CD4-positive, alpha-beta memory T cell (primary cell): ENCODE measurements at regions not wholly inside any gene's neighbourhood (a gene's known extent, or its start where the extent isn't known, plus 50 kb on each side); places are given as distances from the start of the nearest gene placed in this dataset.

Source experiments
- CTCF ChIA-PET: fragments of 350-600 bp; sonication (Branson Sonifier 250); formaldehyde crosslinking; loops from one replicate; lab custom pipeline; 2021; ENCODE audit warnings: inconsistent platforms; ENCODE audit not compliant: partially characterized antibody; lab: Charles Lee
- POLR2A ChIA-PET: fragments of 350-600 bp; sonication (Branson Sonifier 250); formaldehyde crosslinking; loops from one replicate; lab custom pipeline; 2021; ENCODE audit not compliant: partially characterized antibody; lab: Charles Lee
- DNase-seq, 5 donors: peaks; one replicate each; pipeline versions ENCODE4 v3.0.0 to v3.0.0-alpha.2; 2020 to 2022; ENCODE audit warnings: mixed read lengths in 1 of 5
- H3K27ac ChIP-seq: one replicate; pipeline ENCODE4 v1.7.0; 2013; ENCODE audit warnings: low read depth, low read length
- H3K27me3 ChIP-seq: 2 replicates; pipeline ENCODE4 v1.7.0; 2013; ENCODE audit warnings: mild to moderate bottlenecking, low read length, moderate library complexity; ENCODE audit not compliant: insufficient read depth
- H3K36me3 ChIP-seq: 2 replicates; pipeline ENCODE4 v1.7.0; 2013; ENCODE audit warnings: mild to moderate bottlenecking, low read length, moderate library complexity; ENCODE audit not compliant: insufficient read depth
- H3K4me1 ChIP-seq: 2 replicates; pipeline ENCODE4 v1.7.0; 2013; ENCODE audit warnings: mild to moderate bottlenecking, low read length, moderate library complexity; ENCODE audit not compliant: insufficient read depth
- H3K4me3 ChIP-seq, 2 donors: one replicate each; pipeline ENCODE4 v1.7.0; 2013; ENCODE audit warnings: low read length in 2 of 2, mild to moderate bottlenecking in 1 of 2
- H3K9me3 ChIP-seq, 2 donors: one replicate each; pipeline ENCODE4 v1.7.0; 2013; ENCODE audit warnings: low read length in 2 of 2, control low read depth in 1 of 2; ENCODE audit not compliant: control insufficient read depth in 1 of 2
- H3K27ac Mint-ChIP-seq, 7 donors: one replicate each; pipeline ENCODE4 v1.8.0; 2020 to 2021; ENCODE audit warnings: mixed read lengths in 7 of 7, mild to moderate bottlenecking in 6 of 7, inconsistent platforms in 3 of 7, moderate library complexity in 3 of 7
- H3K27me3 Mint-ChIP-seq, 2 donors: one replicate each; pipeline ENCODE4 v1.8.0; 2020 to 2021; ENCODE audit warnings: mixed read lengths in 2 of 2
- H3K36me3 Mint-ChIP-seq, 2 donors: one replicate each; pipeline ENCODE4 v1.8.0; 2020 to 2021; ENCODE audit warnings: mixed read lengths in 2 of 2, inconsistent platforms in 1 of 2, mild to moderate bottlenecking in 1 of 2
- H3K4me1 Mint-ChIP-seq, 4 donors: one replicate each; pipeline ENCODE4 v1.8.0; 2020 to 2021; ENCODE audit warnings: mixed read lengths in 4 of 4, mild to moderate bottlenecking in 1 of 4
- H3K4me3 Mint-ChIP-seq, 8 donors: one replicate each; pipeline ENCODE4 v1.8.0; 2020 to 2021; ENCODE audit warnings: mixed read lengths in 8 of 8, mild to moderate bottlenecking in 7 of 8, moderate library complexity in 6 of 8, inconsistent platforms in 3 of 8
- H3K9me3 Mint-ChIP-seq, 8 donors: one replicate each; pipeline ENCODE4 v1.8.0; 2020 to 2021; ENCODE audit warnings: mixed read lengths in 8 of 8, mild to moderate bottlenecking in 5 of 8, inconsistent platforms in 3 of 8, moderate library complexity in 1 of 8
- intact Hi-C: fragments of 100-400 bp; cut with micrococcal nuclease; formaldehyde crosslinking; loops from one replicate; pipeline ENCODE4 v1.15.1; 2023

GRCh38 chr19:37829526-37829925, 50.1 kb upstream of the ZNF573 start:
- no peaks in the 10 kb centered on the region for H3K27me3 ChIP-seq
- H3K4me3 ChIP-seq, result no peak overlapping the region
- POLR2A ChIA-PET, result no interaction called here
- Mint-ChIP-seq H3K27me3 (peaks cover 0 to 2% of the 10 kb centered on the region in 2 donors), H3K27ac (no peak overlapping the region), H3K4me3 (no peak overlapping the region), H3K4me1 (no peaks in the 10 kb centered on the region), H3K9me3 (peaks cover 4 to 53% (median 37%) of the 10 kb centered on the region in 8 donors), H3K36me3 (peaks cover 0 to 2% of the 10 kb centered on the region in 2 donors)
- CTCF ChIA-PET, result no interaction called here
- no peak overlapping the region for H3K27ac ChIP-seq
- H3K36me3 ChIP-seq, result no peaks in the 10 kb centered on the region
- no peaks in the 10 kb centered on the region for H3K4me1 ChIP-seq
- intact Hi-C loops, result no loop called here
- no peak for DNase-seq
- peaks cover 0 to 4% of the 10 kb centered on the region in 2 donors for H3K9me3 ChIP-seq
